GM12878 (cell line): ENCODE measurements at regions not wholly inside any gene's neighbourhood (a gene's known extent, or its start where the extent isn't known, plus 50 kb on each side); places are given as distances from the start of the nearest gene placed in this dataset.

Source experiments
- ATAC-seq: fragments of 200-7000 bp; cut with Tn5 transposase; 3 replicates; pipeline ENCODE4 v1.9.1; 2020; ENCODE audit warnings: mild to moderate bottlenecking, moderate library complexity
- BruUV-seq: library from RNA; stranded (reverse); fragments of 400-500 nt; replicated peaks from 2 replicates; lab custom pipeline; 2021; lab: Mats Ljungman, UMichigan
- CTCF ChIA-PET: fragments of 300-600 bp; sonication (Branson Sonifier 250); formaldehyde crosslinking; extraction: SDS; loops from one replicate; lab custom pipeline; 2021; ENCODE audit warnings: inconsistent platforms; lab: Yijun Ruan, JAX
- POLR2A ChIA-PET: fragments of 350-600 bp; formaldehyde crosslinking; extraction: SDS; loops from one replicate; lab custom pipeline; 2021; ENCODE audit warnings: inconsistent platforms; lab: Charles Lee
- RAD21 ChIA-PET: fragments of 300-600 bp; sonication (Branson Sonifier 250); formaldehyde crosslinking; loops from one replicate; lab custom pipeline; 2023; ENCODE audit warnings: antibody characterized with exemption; ENCODE audit not compliant: unreplicated experiment; lab: Charles Lee
- SMC1A ChIA-PET: fragments of 300-600 bp; sonication (Branson Sonifier 250); formaldehyde crosslinking; loops from one replicate; lab custom pipeline; 2023; ENCODE audit not compliant: unreplicated experiment, uncharacterized antibody; lab: Charles Lee
- DNase-seq: peaks from one replicate; pipeline ENCODE4 v3.0.0-alpha.2; 2011; ENCODE audit warnings: low read depth, low spot score
- FAIRE-seq: peaks from 3 replicates; lab custom pipeline; 2011; peaks lifted over from hg19 to GRCh38; lab: Jason Lieb, UNC
- H2AFZ ChIP-seq: 2 replicates; pipeline ENCODE4 v1.6.0; 2011; ENCODE audit warnings: low read depth, low read length, control low read depth; ENCODE audit not compliant: control insufficient read depth
- H3K27ac ChIP-seq: 2 replicates; pipeline ENCODE4 v1.5.1; 2011; ENCODE audit warnings: control low read depth; ENCODE audit not compliant: control insufficient read depth, insufficient read depth
- H3K27me3 ChIP-seq, 2 experiments: replicated peaks in 1 of 2; 2 replicates each; pipeline versions ENCODE4 v1.6.0 to v1.6.1; 2011; ENCODE audit warnings: low read length in 1 of 2; ENCODE audit not compliant: control insufficient read depth in 2 of 2, insufficient read depth in 2 of 2
- H3K36me3 ChIP-seq, 2 experiments: 2 replicates each; pipeline ENCODE4 v1.5.1; 2011; ENCODE audit warnings: low read length in 1 of 2; ENCODE audit not compliant: control insufficient read depth in 2 of 2, insufficient read depth in 2 of 2
- H3K4me1 ChIP-seq: 2 replicates; pipeline ENCODE4 v1.6.1; 2011; ENCODE audit warnings: mild to moderate bottlenecking, low read length, moderate library complexity, mixed read lengths; ENCODE audit not compliant: control insufficient read depth, insufficient read depth
- H3K4me2 ChIP-seq: 2 replicates; pipeline ENCODE4 v1.6.0; 2011; ENCODE audit warnings: control low read depth; ENCODE audit not compliant: control insufficient read depth, insufficient read depth
- H3K4me3 ChIP-seq: fragments of 200-600 bp; sonication (generic); 2 replicates; pipeline ENCODE4 v1.5.1; 2016
- H3K79me2 ChIP-seq: 2 replicates; pipeline ENCODE4 v1.6.0; 2011; ENCODE audit warnings: low read length; ENCODE audit not compliant: control insufficient read depth, insufficient read depth
- H3K9ac ChIP-seq: 2 replicates; pipeline ENCODE4 v1.8.0; 2011; ENCODE audit warnings: low read length, control low read depth, mixed read lengths; ENCODE audit not compliant: control insufficient read depth, insufficient read depth
- H3K9me3 ChIP-seq: replicated peaks from 3 replicates; pipeline ENCODE4 v1.5.1; 2011; ENCODE audit warnings: mild to moderate bottlenecking, low read length; ENCODE audit not compliant: control insufficient read depth, insufficient read depth
- H4K20me1 ChIP-seq: 2 replicates; pipeline ENCODE4 v1.6.0; 2011; ENCODE audit not compliant: control insufficient read depth, insufficient read depth
- BACH1 ChIP-seq: fragments of 450-650 bp; IDR thresholded peaks from 2 replicates; pipeline ENCODE4 v1.6.1; 2017; ENCODE audit warnings: mild to moderate bottlenecking, borderline replicate concordance
- BCL11A ChIP-seq: IDR thresholded peaks from 2 replicates; pipeline ENCODE4 v1.6.1; 2011; ENCODE audit warnings: low read depth, low read length
- BHLHE40 ChIP-seq, 2 experiments: fragments of 450-650 bp in 1 of 2; IDR thresholded peaks; 2 replicates each; pipeline ENCODE4 v1.6.1; 2011 to 2017; ENCODE audit warnings: low read depth in 2 of 2, borderline replicate concordance in 1 of 2, improper control_type of control experiment in 1 of 2, low read length in 1 of 2, mild to moderate bottlenecking in 1 of 2
- FOS ChIP-seq: IDR thresholded peaks from 3 replicates; pipeline ENCODE4 v1.6.1; 2011; ENCODE audit warnings: borderline replicate concordance; ENCODE audit not compliant: insufficient read length; ENCODE audit errors: extremely low read depth
- GATAD2B ChIP-seq: fragments of 450-650 bp; conservative IDR thresholded peaks from 2 replicates; pipeline ENCODE4 v1.6.1; 2017; ENCODE audit warnings: low read depth, mild to moderate bottlenecking, moderate library complexity
- IKZF1 ChIP-seq: fragments of 450-650 bp; conservative IDR thresholded peaks from 2 replicates; pipeline ENCODE4 v1.6.1; 2017; ENCODE audit warnings: antibody characterized with exemption, mild to moderate bottlenecking
- IKZF2 ChIP-seq, 2 experiments: fragments of 450-650 bp; IDR thresholded peaks; 2 replicates each; pipeline ENCODE4 v1.6.1; 2017; ENCODE audit warnings: mild to moderate bottlenecking in 2 of 2, moderate library complexity in 2 of 2
- JUND ChIP-seq: IDR thresholded peaks from 2 replicates; pipeline ENCODE4 v1.6.1; 2012; ENCODE audit warnings: low read depth, mild to moderate bottlenecking, low read length, improper control_type of control experiment, moderate library complexity
- NBN ChIP-seq: fragments of 450-650 bp; IDR thresholded peaks from 2 replicates; pipeline ENCODE4 v1.6.1; 2016
- NFXL1 ChIP-seq: fragments of 450-650 bp; IDR thresholded peaks from 2 replicates; pipeline ENCODE4 v1.6.1; 2017; ENCODE audit warnings: antibody characterized with exemption, mild to moderate bottlenecking, borderline replicate concordance
- RUNX3 ChIP-seq: IDR thresholded peaks from 2 replicates; pipeline ENCODE4 v1.6.1; 2012; ENCODE audit warnings: low read length, inconsistent platforms
- SIN3A ChIP-seq: IDR thresholded peaks from 2 replicates; pipeline ENCODE4 v1.6.1; 2012; ENCODE audit warnings: low read depth, low read length, improper control_type of control experiment
- SREBF2 ChIP-seq: IDR thresholded peaks from 2 replicates; pipeline ENCODE4 v1.6.1; 2012; ENCODE audit warnings: mild to moderate bottlenecking, low read length
- ZNF622 ChIP-seq: fragments of 450-650 bp; IDR thresholded peaks from 2 replicates; pipeline ENCODE4 v1.6.1; 2017; ENCODE audit warnings: mild to moderate bottlenecking, inconsistent platforms
- WGBS: methylation state at CpG from one replicate; pipeline ENCODE4 v1.1.6; 2016; ENCODE audit warnings: low lambda C conversion rate; ENCODE audit not compliant: insufficient replicate concordance, insufficient coverage; ENCODE audit errors: missing lambda C conversion rate; 5-methylcytosine and 5-hydroxymethylcytosine counted together
- in situ Hi-C: fragments of 300-500 bp; cut with MboI; formaldehyde crosslinking; loops from 9 replicates; pipeline ENCODE4 v1.14.3; 2018; ENCODE audit warnings: mixed read lengths
- intact Hi-C: fragments of 100-400 bp; cut with micrococcal nuclease; formaldehyde crosslinking; loops from one replicate; pipeline ENCODE4 v1.14.2; 2022; ENCODE audit not compliant: unreplicated experiment
- TF ChIP-seq, protein P1 (sequence below): fragments of 450-650 bp; IDR thresholded peaks from 2 replicates; pipeline ENCODE4 v1.6.1; 2017; ENCODE audit warnings: antibody characterized with exemption, mild to moderate bottlenecking, moderate library complexity
- TF ChIP-seq, protein P2 (sequence below): fragments of 450-650 bp; conservative IDR thresholded peaks from 2 replicates; pipeline ENCODE4 v1.6.1; 2017; ENCODE audit warnings: mild to moderate bottlenecking, moderate library complexity
- TF ChIP-seq, protein P3 (sequence below): fragments of 450-650 bp; IDR thresholded peaks from 2 replicates; pipeline ENCODE4 v1.6.1; 2018; ENCODE audit warnings: borderline replicate concordance, mild to moderate bottlenecking; ENCODE audit not compliant: partially characterized antibody
- TF ChIP-seq, protein P4 (sequence below): IDR thresholded peaks from 2 replicates; pipeline ENCODE4 v1.6.1; 2012; ENCODE audit warnings: low read depth, low read length, improper control_type of control experiment

DNA sequence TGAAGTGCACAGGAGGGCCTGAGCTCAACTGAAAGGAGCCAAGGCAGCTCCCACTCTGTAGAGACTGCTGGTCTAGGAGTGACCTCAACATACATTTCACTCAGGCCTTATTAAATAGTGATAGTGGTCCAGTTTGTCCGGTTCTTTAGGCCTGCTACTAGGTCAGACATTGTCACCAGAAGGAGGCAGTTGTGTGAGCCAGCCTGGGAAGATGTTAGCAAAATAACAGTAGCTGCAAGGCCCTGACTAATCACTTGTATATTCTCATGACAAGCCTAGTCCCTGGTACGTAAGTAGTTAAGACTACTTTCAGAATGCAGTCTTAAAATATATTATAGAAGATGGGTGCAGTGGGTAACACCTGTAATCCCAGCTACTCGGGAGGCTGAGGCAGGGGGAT, 264.0 kb upstream of the CAMK1G start:
- Histone ChIP-seq H3K79me2 (no peaks in the 10 kb centered on the region), H3K4me2 (no peak overlapping the region), H3K27me3 (no peaks in the 10 kb centered on the region), H3K27ac (no peak overlapping the region), H3K36me3 (no peaks in the 10 kb centered on the region), H3K4me3 (no peak overlapping the region), H4K20me1 (no peaks in the 10 kb centered on the region), H3K4me1 (no peaks in the 10 kb centered on the region), H3K9me3 (no peaks in the 10 kb centered on the region), H3K9ac (no peak overlapping the region), H2AFZ (no peak overlapping the region)
- ChIA-PET POLR2A (no interaction called here), CTCF (interaction anchor here (1.0 kb wide), 1 partner anchor 17 kb away, joined by 3 read pairs; no protein-coding TSS in a partner anchor), RAD21 (no interaction called here), SMC1A (interaction anchor here (0.6 kb wide), 1 partner anchor 171 kb away, joined by 3 read pairs; no protein-coding TSS in a partner anchor)
- WGBS, result 19% methylated on average over 3 of the region's 3 CpGs
- in situ Hi-C loops (no loop called here), intact Hi-C loops (no loop called here)
- FAIRE-seq (no peak), DNase-seq (no peak), ATAC-seq (no peak)
- BruUV-seq, result no TSS peak
- TF ChIP-seq, protein P1, sequence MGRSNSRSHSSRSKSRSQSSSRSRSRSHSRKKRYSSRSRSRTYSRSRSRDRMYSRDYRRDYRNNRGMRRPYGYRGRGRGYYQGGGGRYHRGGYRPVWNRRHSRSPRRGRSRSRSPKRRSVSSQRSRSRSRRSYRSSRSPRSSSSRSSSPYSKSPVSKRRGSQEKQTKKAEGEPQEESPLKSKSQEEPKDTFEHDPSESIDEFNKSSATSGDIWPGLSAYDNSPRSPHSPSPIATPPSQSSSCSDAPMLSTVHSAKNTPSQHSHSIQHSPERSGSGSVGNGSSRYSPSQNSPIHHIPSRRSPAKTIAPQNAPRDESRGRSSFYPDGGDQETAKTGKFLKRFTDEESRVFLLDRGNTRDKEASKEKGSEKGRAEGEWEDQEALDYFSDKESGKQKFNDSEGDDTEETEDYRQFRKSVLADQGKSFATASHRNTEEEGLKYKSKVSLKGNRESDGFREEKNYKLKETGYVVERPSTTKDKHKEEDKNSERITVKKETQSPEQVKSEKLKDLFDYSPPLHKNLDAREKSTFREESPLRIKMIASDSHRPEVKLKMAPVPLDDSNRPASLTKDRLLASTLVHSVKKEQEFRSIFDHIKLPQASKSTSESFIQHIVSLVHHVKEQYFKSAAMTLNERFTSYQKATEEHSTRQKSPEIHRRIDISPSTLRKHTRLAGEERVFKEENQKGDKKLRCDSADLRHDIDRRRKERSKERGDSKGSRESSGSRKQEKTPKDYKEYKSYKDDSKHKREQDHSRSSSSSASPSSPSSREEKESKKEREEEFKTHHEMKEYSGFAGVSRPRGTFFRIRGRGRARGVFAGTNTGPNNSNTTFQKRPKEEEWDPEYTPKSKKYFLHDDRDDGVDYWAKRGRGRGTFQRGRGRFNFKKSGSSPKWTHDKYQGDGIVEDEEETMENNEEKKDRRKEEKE, result no peak
- TF ChIP-seq, protein P2, sequence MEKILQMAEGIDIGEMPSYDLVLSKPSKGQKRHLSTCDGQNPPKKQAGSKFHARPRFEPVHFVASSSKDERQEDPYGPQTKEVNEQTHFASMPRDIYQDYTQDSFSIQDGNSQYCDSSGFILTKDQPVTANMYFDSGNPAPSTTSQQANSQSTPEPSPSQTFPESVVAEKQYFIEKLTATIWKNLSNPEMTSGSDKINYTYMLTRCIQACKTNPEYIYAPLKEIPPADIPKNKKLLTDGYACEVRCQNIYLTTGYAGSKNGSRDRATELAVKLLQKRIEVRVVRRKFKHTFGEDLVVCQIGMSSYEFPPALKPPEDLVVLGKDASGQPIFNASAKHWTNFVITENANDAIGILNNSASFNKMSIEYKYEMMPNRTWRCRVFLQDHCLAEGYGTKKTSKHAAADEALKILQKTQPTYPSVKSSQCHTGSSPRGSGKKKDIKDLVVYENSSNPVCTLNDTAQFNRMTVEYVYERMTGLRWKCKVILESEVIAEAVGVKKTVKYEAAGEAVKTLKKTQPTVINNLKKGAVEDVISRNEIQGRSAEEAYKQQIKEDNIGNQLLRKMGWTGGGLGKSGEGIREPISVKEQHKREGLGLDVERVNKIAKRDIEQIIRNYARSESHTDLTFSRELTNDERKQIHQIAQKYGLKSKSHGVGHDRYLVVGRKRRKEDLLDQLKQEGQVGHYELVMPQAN, result no peak
- no peak for TF ChIP-seq GATAD2B
- TF ChIP-seq SIN3A, result no peak
- TF ChIP-seq, protein P3, sequence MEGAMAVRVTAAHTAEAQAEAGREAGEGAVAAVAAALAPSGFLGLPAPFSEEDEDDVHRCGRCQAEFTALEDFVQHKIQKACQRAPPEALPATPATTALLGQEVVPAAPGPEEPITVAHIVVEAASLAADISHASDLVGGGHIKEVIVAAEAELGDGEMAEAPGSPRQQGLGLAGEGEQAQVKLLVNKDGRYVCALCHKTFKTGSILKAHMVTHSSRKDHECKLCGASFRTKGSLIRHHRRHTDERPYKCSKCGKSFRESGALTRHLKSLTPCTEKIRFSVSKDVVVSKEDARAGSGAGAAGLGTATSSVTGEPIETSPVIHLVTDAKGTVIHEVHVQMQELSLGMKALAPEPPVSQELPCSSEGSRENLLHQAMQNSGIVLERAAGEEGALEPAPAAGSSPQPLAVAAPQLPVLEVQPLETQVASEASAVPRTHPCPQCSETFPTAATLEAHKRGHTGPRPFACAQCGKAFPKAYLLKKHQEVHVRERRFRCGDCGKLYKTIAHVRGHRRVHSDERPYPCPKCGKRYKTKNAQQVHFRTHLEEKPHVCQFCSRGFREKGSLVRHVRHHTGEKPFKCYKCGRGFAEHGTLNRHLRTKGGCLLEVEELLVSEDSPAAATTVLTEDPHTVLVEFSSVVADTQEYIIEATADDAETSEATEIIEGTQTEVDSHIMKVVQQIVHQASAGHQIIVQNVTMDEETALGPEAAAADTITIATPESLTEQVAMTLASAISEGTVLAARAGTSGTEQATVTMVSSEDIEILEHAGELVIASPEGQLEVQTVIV, result no peak
- no peak for TF ChIP-seq RUNX3
- TF ChIP-seq BCL11A, result no peak
- TF ChIP-seq IKZF1, result no peak
- no peak for TF ChIP-seq NBN
- TF ChIP-seq NFXL1, result no peak
- TF ChIP-seq ZNF622, result no peak
- no peak for TF ChIP-seq BHLHE40 (IDR thresholded peaks at IDR 0.05; ENCODE audit: borderline replicate concordance in 1 of 2, low read depth in 2 of 2, low read length in 1 of 2)
- TF ChIP-seq FOS, result no peak
- TF ChIP-seq BACH1, result no peak
- TF ChIP-seq, protein P4, sequence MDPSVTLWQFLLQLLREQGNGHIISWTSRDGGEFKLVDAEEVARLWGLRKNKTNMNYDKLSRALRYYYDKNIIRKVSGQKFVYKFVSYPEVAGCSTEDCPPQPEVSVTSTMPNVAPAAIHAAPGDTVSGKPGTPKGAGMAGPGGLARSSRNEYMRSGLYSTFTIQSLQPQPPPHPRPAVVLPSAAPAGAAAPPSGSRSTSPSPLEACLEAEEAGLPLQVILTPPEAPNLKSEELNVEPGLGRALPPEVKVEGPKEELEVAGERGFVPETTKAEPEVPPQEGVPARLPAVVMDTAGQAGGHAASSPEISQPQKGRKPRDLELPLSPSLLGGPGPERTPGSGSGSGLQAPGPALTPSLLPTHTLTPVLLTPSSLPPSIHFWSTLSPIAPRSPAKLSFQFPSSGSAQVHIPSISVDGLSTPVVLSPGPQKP, result no peak
- no peak for TF ChIP-seq JUND
- no peak for TF ChIP-seq IKZF2 (IDR thresholded peaks at IDR 0.05)
- TF ChIP-seq SREBF2, result no peak
